HS-5 (cell line): ENCODE measurements at regions not wholly inside any gene's neighbourhood (a gene's known extent, or its start where the extent isn't known, plus 50 kb on each side); places are given as distances from the start of the nearest gene placed in this dataset.
A peak's percentile ranks its signal among the peaks of the same experiment; 100 is the strongest.
"Not testable (repeated sequence)": the region's sequence is repeated elsewhere in the genome, so short reads cannot be mapped to it uniquely, and the experiment has no call there.

Experiments used
- DNase-seq: peaks from one replicate; pipeline ENCODE4 v3.0.0-alpha.2; 2012; ENCODE audit warnings: low read depth

DNA sequence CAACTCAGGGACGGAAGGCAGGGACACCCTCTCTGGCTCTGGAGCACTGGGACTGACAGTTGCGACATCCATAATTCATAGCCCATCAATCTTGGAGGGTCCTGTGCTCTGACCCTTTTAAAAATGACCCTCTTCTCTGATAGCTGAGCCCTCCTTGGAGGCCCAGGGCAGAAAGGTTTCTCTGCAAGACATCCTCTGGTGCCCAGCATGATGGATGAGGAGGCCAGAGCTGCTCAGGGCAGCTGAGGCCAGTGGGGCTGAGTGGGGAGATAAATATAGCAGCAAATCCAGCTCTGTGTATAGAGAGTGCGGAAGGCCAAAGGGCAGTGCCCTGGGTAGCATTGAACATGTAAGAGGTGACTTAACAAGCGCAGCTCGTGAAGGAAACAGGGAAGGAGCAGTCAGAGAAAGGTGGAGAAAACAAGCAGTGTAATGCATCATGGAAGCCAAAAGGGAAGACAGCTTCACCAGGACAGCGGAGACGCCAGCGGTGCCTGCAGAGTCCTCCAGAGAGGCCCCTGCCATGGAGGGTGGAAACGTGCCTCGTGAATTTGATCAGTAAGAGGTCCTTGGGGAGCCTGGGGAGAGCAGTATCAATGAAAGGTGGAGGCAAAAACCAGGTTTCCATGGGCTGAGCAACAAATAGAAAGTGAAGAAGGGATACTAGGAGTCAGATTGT lies 50.4 kb upstream of the FMOD start:
- no peak for DNase-seq

DNA sequence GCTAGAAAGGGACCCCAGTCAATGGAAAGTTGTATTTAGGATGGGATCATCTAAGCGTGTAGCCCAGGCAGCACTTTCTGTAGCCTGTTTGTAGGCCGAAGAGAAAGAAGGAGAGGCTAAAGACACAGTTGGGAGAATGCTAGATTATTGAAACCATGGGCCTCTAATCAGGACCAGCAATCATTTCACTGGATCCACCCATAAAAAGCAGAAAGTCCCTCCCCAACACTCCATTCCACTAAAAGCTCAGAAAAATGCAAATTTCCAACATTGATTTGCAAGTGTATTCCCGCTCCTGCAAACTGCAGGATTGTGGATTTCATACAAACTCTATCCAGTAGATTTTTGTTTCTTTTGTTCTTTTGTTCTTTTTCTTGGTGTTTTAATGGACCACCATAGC lies 51.2 kb upstream of the FMOD start:
- DNase-seq, result no peak

DNA sequence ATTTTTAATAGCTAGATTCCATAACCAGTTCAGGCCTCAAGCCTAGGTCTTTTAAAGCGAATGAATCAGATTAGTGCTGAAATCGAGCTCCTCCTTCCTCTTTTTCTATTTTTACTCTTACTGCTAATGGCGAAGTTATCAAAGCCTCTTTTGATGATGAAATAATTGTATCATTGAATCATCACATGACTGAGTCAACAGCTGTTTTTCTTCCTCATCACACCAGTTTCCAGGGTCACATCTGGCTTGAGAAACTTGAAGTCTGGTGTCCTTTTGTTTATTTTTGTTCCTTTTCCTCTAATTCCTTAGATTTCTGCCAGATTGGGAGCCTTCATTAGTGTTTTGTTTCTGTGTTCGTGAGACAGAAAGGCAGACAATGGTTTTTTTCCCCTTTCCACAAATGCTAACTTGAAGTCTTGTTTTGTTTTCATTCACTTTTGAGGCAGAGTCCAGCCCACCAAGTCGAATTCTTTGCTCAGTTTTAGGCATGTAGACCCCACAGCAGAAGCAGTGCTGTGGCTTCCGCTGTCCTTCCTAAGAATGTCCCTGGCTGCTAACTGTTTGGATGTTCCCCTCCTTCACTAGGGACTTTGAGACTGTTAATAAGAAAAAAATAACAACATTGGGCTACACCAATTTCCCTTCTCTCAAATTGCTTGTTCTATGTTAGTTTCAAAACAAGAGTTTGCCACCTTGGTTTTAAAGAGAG lies 51.9 kb upstream of the FMOD start:
- peak; percentile 68 for DNase-seq

DNA sequence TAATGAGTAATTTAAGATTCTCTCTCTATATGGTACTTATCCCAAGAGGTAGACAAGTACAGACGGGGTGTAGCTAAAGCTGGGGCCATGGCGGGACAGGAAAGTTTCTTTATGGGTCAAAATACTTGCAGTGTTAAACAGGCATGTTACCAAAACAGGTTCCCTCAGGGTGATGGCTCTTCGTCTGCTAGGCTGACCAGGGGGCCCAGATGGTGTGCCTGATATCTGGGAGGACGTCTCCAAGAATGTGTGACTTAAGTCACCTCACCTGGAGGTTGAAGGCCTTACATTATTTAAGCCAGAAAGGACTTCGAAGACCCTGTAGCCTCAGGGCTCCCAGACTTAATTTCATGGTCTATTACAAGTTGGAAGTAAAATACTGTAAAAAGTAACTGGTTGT lies 52.7 kb upstream of the FMOD start:
- no peak for DNase-seq

DNA sequence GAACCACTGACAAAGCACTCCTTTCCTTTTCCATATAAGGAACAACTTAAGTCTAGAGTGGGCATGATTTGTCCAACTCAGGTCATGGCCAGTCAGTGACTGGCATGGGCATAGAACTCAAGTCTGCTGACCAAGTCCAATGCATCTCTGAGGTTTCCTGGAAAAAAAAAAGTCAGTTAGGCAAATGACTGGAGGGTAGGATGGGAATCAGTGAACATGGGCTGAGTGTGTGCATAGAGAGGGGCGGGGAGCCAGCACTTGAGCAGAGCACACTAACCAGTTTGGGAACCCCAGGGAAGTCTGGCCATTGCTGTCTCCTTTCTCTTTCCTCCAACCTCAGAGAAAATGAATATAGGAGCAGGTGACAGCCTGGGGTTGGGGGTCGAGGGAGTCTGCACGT lies 53.6 kb upstream of the FMOD start:
- no peak for DNase-seq

DNA sequence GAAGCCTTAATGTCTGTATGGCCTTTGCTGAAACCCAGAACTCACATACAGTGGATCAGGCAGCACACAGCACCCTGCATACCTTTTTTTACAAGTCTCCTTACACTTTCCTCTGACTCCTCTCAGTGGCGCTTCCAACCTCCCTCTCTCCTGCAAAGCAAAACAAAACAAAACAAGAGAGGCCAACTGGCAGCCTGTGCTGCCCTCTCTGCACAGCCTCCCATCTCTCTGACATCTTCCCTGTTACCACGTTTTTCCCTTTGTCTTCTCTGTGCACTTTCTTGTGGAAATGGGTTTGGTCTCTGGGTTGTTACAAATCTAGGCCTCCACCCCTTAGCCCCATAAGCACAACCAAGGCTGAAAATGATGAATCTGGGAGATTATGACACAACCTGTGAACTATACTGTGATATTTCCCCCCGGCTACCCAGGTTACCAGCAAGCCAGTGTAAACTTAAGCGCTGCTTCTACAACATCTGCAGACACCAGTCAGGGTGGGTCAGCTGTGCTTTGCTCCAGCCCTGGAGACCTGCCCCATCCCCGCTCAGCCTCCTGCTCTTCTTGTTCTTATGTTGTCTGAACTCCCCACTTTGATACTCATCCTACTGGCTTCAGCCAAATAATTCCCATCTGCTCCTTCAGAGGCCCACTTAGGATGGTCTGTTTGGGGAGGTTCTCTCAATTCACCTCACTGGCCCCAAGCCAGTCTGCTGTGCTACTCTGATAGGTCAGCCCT lies 54.9 kb upstream of the FMOD start:
- DNase-seq, result no peak

DNA sequence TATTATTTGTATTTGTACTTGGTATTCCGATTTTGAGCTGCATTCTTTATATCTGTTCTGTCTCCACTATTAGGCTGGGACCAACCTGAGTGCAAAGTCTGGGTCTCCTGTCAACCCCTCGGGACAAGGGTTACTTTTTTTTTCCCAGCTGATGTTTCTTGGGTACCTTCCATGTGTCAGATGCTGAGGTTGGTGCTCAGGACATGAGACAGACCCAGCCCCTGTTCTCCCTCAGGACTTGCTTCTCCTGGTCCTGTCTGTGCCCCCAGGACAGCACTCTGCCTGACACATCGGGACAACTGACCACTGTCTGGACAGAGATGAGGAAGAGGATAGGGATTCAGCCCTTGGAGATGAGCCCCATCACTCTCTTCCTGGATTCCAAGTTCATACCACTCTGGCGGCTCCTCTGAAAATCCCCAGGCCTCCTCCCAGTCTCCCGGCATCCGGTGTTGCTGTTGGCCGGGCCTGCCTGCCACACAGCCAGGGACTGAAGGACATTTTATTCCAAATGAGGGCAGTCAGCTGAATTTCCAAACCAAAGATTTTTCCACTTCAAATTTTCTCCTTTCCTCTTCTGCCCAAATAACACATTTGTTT lies 55.6 kb upstream of the FMOD start:
- no peak for DNase-seq

DNA sequence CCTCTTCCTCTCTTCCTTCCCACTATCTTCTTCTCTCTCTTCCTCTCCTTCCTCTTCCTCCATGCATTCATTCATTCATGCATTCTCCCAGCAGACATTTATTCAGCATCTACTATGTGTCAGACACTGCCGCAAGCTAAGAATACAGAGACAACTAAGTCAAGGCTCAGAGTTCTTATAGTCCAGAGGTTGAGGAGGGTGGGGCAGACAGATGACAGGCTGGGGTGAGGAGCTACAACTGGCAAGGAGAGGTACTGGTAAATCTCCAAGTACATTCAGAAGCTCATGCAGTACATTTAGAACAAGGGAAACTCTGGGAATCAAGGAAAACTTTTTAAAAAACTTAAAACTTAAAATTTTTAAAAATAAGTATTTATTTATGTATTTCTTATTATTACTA lies 56.4 kb upstream of the FMOD start:
- no peak for DNase-seq

DNA sequence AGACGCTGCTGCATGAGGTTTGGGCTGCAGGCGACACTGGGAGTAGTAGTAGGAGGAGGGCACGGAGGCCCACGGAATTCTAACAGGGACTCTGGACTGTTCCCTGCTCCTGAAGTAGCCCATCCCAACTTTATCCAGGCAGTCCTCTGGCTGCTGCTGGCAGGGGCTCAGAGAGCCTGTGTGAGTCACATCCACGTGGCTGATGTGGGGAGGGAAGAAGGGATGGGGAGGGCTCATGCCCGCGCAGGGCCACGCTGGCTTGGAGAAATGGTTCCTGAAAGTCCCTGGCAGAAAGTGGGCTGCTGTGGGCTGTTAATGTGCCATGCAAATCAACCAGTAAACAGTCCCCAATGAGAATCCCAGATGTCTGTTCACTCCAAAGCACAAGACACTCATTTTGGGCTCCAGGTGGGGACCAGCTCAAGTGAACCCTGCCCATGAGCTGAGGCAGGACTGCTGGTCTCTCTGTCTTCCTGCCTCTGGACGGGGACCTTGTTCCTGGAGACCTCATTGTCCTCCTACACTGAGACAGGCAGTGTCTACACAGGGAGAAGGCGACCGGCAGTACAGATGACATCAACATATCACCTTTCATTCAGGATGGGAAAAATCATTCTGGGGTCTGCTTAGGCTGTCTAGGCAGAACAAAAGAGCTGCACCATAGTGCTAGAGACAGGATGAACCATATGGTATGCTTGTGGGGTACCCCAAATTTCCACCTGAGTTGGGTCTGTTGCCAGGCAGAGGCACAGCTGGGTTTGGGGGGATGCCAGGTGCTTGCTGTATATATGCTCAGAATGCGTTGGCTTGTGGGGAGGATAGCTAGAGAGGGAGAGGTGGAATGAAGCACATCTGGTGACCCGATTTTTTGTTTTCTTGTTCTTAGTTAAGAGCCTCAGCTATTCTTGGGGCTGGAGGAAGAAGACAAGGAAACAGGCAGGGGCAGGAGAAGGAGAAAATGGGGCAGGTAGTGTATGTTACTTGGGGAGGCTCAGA lies 57.9 kb upstream of the FMOD start:
- DNase-seq, result no peak

DNA sequence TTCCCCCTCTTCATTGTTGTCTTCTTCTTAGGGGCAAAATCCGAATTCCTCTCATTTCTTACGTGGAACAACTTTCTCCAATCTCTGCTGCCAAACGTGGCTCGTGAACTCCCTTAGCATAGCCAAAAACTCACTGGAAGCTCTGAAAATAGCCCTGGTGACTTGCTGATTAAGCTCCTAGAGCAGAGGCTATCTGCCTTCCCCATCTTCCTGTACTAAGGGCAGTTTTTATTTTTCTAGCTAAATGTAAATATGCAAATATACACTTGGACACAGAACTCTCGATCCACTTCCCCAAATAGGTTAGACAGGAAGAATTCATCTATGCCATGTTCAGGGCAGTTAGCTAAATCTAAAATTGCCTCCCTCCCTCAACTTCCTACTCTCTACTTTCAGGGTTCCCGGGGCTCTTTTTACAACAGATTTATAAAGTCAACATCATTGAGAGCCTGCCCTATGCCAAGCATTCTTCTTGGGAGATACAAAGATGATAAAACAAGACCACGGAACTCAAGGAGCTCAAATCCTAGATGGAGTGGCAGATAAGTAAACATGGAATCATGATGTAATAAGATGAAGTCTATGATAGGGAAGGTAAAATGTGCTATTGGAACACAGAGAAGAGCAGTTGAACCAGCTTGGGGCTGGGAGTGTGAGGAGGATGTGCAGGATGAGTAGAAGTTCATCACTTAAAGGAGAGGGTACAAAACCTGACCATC lies 59.4 kb upstream of the FMOD start:
- DNase-seq, result no peak

DNA sequence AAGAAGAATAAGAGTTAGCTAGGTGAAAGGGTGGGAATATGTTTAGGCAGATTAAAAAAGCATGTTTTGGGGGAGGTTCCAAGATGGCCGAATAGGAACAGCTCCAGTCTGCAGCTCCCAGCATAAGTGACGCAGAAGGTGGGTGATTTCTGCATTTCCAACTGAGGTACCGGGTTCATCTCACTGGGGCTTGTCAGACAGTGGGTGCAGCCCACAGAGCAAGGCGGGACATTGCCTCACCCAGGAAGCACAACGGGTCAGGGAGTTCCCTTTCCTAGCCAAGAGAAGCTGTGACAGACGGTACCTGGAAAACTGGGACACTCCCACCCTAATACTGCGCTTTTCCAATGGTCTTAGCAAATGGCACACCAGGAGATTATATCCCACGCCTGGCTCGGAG lies 60.5 kb upstream of the FMOD start:
- DNase-seq, result not testable (repeated sequence)

DNA sequence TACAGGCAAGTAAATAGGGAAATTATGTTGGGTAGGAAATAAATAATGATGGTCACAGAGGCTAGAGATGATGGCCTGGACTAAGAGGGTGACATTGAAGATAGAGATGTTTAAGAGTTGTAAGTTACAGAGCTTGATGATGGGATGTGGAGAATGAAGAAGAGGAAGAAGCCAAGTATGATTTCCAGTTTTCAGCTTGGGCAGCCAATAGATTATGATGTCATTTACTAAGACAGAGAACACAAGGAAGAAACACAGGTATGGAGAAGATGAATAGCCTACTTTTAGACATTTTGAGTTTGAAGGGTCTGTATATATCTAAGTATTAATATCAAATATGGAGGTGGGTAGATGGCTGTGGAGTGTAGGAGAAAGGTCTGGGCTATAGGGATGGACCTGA lies 56.0 kb upstream of the PRELP start:
- no peak for DNase-seq

DNA sequence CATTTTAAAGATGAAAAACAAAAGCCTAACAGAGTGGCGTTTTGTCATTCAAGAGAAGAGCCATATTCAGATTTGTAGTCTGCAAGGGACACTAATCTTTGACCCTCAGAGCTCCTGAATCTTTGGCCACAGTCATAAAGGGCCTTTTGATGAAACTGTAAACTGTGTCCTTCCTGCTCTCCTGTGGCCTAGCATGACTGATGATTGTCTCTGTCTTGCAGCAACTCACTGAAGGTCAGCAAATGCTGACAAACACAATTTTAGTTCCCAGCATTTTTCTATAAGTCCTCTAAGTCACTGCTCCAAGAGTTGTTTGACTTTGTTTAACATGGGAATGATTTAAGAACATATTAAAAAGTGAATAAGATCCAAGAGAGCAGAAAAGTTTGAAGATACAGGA lies 55.3 kb upstream of the PRELP start:
- DNase-seq, result no peak

DNA sequence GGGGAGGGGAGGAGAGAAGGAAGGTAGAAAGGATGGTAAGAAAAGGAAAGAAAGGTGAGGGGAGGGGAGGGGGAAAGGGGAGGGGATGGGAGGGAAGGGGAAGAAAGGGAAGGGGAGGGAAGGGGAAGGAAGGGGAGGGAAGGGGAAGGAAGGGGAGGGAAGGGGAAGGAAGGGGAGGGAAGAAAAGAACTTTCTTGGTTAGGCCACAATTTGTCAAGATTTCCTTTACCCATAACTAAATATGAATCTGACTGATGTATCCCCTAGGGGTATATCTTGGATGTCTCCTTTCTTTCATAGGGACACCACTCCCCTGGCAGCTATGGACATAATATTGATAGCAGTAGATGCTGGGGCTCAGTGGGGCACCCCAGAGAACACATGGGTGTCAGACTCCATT lies 54.4 kb upstream of the PRELP start:
- no peak for DNase-seq

DNA sequence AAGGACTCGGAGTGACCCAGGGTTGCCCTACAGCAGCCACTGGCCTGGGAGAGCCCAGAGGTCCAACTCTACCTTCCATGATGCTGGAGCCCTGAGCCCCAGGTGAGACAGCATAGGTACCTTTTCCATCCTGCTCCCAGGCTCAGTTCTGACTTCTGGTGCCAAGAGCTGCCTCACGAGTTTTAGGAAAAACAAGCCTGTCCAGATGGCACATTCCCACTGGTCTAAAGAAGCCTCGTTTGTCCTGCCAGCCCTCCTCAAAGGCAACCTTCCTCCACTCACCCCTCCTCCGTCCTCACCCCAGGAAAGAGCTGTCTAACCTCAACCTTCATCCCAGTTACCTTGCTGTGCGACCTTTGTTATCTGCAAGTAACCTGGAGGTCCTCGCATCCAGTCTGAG lies 53.5 kb upstream of the PRELP start:
- no peak for DNase-seq

DNA sequence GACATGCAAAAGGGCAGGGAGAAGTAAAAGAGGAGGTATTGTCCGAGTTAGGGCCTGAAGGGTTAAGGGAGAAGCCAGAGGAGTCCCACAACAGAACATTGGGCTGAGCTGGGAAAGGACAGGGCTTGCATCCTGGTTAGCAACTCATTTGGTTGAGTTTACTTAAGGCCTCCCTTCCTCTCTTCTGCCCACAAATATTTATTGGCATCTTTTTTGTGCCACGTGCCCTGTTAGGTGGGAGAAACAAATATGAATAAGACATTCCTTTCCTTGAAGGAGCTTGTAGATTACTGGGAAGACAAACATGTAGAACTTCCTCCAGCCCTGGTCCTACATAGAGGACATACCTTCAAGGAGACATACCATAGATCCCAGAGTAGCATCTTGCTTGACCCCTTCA lies 53.0 kb upstream of the PRELP start:
- DNase-seq, result no peak

DNA sequence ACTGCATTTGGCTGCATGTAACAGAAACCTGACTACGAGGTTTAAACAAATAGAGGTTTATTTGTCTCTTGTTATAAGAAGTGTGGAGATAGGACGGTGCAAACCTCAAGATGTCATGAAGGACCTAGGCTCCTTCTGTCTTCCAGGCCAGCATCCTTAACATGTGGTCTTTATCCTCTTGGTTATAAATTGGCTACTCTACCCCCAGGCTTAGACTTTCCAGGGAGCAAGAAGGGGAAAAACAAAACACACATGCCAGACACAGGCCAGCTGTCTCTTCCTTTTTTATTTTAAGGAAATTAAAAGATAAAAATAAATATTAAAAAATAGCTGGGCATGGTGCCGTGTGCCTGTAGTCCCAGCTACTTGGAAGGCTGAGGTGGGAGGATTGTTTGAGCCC lies 51.3 kb upstream of the PRELP start:
- no peak for DNase-seq

DNA sequence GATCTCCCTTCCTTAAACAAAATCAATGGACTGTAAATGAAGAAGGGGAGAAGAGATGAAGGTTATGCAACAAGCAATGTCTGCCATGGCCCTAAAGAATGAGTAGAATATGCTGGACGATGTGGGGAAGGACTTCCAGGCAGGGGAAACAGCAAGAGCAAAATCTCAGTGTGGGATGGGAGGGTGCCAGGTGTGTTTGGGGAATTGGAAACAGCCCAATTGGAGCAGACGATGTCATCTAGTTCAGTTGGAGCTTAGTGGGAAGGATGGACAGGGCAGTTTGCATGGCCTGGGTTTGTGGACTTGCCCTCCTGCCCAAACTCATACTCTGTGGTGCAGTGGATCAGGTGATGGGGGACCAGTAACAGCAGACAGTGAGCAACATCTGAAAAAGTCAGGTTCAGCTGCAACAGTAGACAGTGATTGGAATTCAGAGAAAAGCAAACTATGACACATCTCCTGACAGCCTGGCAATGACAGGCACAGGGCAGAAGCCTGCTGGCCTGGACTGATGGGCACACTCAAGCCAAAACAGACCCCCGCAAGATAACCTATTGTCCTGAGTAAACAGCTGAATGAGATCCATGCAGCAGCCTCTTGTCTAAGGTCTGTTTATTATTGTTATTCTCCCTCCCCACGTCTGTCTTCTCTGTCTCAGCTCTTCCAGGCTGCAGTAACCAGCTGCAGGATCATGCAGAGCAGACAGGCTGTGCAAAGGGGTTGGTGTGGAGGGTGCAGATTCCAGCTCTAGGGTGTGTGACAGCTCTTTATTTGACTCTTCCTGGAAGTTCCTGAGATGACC lies 50.5 kb upstream of the PRELP start:
- no peak for DNase-seq

DNA sequence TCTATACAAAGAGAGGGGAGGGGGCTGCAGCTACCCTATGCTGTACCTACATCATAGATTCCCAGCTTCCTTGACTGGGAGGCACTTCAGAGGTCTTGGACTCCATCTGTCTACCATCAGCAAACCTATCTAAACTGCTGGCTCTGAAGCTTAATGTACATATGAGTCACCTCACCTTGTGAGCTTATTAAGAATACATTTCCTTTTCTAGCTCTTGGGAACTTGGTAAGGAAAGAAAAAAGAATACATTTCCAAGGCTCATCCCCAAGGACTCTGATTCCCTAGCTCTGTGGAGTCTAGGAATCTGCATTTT lies 50.0 kb upstream of the PRELP start:
- DNase-seq, result no peak
